Natural killer cell (primary cell): ENCODE measurements at regions not wholly inside any gene's neighbourhood (a gene's known extent, or its start where the extent isn't known, plus 50 kb on each side); places are given as distances from the start of the nearest gene placed in this dataset.

Source experiments
- ATAC-seq, 3 donors: fragments of 150-1000 bp in 2 of 3; fragments of 200-7000 bp in 1 of 3; cut with Tn5 transposase; 1 replicate in 1 of 3; 2 replicates in 2 of 3; pipeline ENCODE4 v1.10.0; 2021; ENCODE audit warnings: mild to moderate bottlenecking in 2 of 3, moderate library complexity in 2 of 3
- DNase-seq, 2 donors: peaks; one replicate each; pipeline versions ENCODE4 v3.0.0 to v3.0.0-alpha.2; 2013 to 2021; ENCODE audit warnings: mixed read lengths in 1 of 2
- H3K27ac ChIP-seq: one replicate; pipeline ENCODE4 v1.5.1; 2013; ENCODE audit warnings: mild to moderate bottlenecking, low read length
- H3K27me3 ChIP-seq: one replicate; pipeline ENCODE4 v1.6.1; 2013; ENCODE audit warnings: low read length; ENCODE audit not compliant: control insufficient read depth, insufficient read depth
- H3K36me3 ChIP-seq: one replicate; pipeline ENCODE4 v1.6.1; 2013; ENCODE audit warnings: low read length; ENCODE audit not compliant: control insufficient read depth, insufficient read depth
- H3K4me1 ChIP-seq: one replicate; pipeline ENCODE4 v1.6.1; 2013; ENCODE audit warnings: low read length; ENCODE audit not compliant: control insufficient read depth, insufficient read depth
- H3K4me3 ChIP-seq: one replicate; pipeline ENCODE4 v1.5.1; 2013; ENCODE audit warnings: low read length
- H3K9me3 ChIP-seq: one replicate; pipeline ENCODE4 v1.6.1; 2013; ENCODE audit warnings: low read length; ENCODE audit not compliant: control insufficient read depth, insufficient read depth
- H3K27ac Mint-ChIP-seq, 2 donors: one replicate each; pipeline ENCODE4 v1.8.0; 2022; ENCODE audit warnings: mild to moderate bottlenecking in 2 of 2, mixed read lengths in 2 of 2, moderate library complexity in 1 of 2
- H3K27me3 Mint-ChIP-seq, 2 donors: one replicate each; pipeline ENCODE4 v1.8.0; 2022; ENCODE audit warnings: low read depth in 2 of 2, mixed read lengths in 2 of 2
- H3K36me3 Mint-ChIP-seq: one replicate; pipeline ENCODE4 v1.8.0; 2022; ENCODE audit warnings: mixed read lengths
- H3K4me1 Mint-ChIP-seq, 2 donors: one replicate each; pipeline ENCODE4 v1.8.0; 2022; ENCODE audit warnings: mixed read lengths in 2 of 2
- H3K4me3 Mint-ChIP-seq: one replicate; pipeline ENCODE4 v1.8.0; 2022; ENCODE audit warnings: mild to moderate bottlenecking, moderate library complexity, mixed read lengths
- H3K9me3 Mint-ChIP-seq, 2 donors: one replicate each; pipeline ENCODE4 v1.8.0; 2022; ENCODE audit warnings: mixed read lengths in 2 of 2
- WGBS: methylation state at CpG from one replicate; pipeline ENCODE4 v1.1.7; 2013; ENCODE audit warnings: missing lambda C conversion rate; ENCODE audit not compliant: insufficient coverage; 5-methylcytosine and 5-hydroxymethylcytosine counted together
- intact Hi-C: fragments of 100-400 bp; cut with micrococcal nuclease; formaldehyde crosslinking; loops from one replicate; pipeline ENCODE4 v1.14.2; 2022
- TF ChIP-seq, protein P1 (sequence below): fragments of 200-600 bp; IDR thresholded peaks from one replicate; pipeline ENCODE4 v1.8.0; 2022; ENCODE audit warnings: antibody characterized with exemption

GRCh38 chr1:218967254-218967653, 206.4 kb upstream of the LYPLAL1 start:
- Histone ChIP-seq H3K27ac (no peak overlapping the region), H3K27me3 (no peaks in the 10 kb centered on the region), H3K4me1 (no peaks in the 10 kb centered on the region), H3K36me3 (no peaks in the 10 kb centered on the region), H3K9me3 (no peaks in the 10 kb centered on the region), H3K4me3 (no peak overlapping the region)
- Mint-ChIP-seq H3K27ac (no peak overlapping the region), H3K36me3 (no peaks in the 10 kb centered on the region), H3K4me3 (no peak overlapping the region), H3K9me3 (peaks cover 3 to 9% of the 10 kb centered on the region in 2 donors), H3K27me3 (no peaks in the 10 kb centered on the region), H3K4me1 (no peaks in the 10 kb centered on the region)
- ATAC-seq (no peak), DNase-seq (no peak)
- TF ChIP-seq, protein P1, sequence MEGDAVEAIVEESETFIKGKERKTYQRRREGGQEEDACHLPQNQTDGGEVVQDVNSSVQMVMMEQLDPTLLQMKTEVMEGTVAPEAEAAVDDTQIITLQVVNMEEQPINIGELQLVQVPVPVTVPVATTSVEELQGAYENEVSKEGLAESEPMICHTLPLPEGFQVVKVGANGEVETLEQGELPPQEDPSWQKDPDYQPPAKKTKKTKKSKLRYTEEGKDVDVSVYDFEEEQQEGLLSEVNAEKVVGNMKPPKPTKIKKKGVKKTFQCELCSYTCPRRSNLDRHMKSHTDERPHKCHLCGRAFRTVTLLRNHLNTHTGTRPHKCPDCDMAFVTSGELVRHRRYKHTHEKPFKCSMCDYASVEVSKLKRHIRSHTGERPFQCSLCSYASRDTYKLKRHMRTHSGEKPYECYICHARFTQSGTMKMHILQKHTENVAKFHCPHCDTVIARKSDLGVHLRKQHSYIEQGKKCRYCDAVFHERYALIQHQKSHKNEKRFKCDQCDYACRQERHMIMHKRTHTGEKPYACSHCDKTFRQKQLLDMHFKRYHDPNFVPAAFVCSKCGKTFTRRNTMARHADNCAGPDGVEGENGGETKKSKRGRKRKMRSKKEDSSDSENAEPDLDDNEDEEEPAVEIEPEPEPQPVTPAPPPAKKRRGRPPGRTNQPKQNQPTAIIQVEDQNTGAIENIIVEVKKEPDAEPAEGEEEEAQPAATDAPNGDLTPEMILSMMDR, result no peak
- intact Hi-C loops, result no loop called here
- WGBS, result 75% methylated on average over 1 of the region's 2 CpGs

GRCh38 chr1:218967836-218968235, 205.8 kb upstream of the LYPLAL1 start:
- WGBS, result 90% methylated on average over 2 of the region's 2 CpGs
- no peaks in the 10 kb centered on the region for H3K36me3 Mint-ChIP-seq
- Histone ChIP-seq H3K27me3 (no peaks in the 10 kb centered on the region), H3K9me3 (peaks cover 2% of the 10 kb centered on the region), H3K4me3 (no peak overlapping the region), H3K4me1 (no peaks in the 10 kb centered on the region), H3K27ac (no peak overlapping the region), H3K36me3 (no peaks in the 10 kb centered on the region)
- no peaks in the 10 kb centered on the region for H3K27me3 Mint-ChIP-seq
- intact Hi-C loops, result no loop called here
- H3K4me1 Mint-ChIP-seq, result no peaks in the 10 kb centered on the region
- H3K27ac Mint-ChIP-seq, result no peak overlapping the region
- no peak overlapping the region for H3K4me3 Mint-ChIP-seq
- peaks cover 6 to 12% of the 10 kb centered on the region in 2 donors for H3K9me3 Mint-ChIP-seq
- ATAC-seq, result no peak
- no peak for DNase-seq
- TF ChIP-seq, protein P1, result no peak

DNA sequence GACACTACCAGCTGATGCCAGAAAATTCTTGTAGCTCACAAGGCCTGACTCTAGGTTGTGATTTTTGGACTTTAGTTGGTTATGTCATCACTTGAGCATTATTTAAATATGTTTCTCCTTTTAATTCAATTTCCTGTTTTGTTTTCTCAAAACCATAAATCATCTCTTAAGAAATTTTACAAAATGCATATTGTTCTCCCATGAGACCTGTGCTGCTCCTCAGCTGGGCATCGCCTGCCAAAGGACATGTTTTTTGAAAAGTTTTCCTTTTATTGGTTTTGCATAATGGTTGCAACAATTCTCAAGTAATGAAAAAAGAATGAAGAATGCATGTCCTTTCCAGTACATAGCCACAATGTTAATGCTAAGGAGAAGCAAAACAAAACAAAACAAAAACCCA, 204.7 kb upstream of the LYPLAL1 start:
- Mint-ChIP-seq H3K27ac (no peak overlapping the region), H3K4me1 (no peaks in the 10 kb centered on the region), H3K27me3 (no peaks in the 10 kb centered on the region), H3K36me3 (no peaks in the 10 kb centered on the region), H3K9me3 (peaks cover 6 to 10% of the 10 kb centered on the region in 2 donors), H3K4me3 (no peak overlapping the region)
- Histone ChIP-seq H3K27me3 (no peaks in the 10 kb centered on the region), H3K27ac (no peak overlapping the region), H3K4me1 (no peaks in the 10 kb centered on the region), H3K36me3 (no peaks in the 10 kb centered on the region), H3K4me3 (no peak overlapping the region), H3K9me3 (peaks cover 6% of the 10 kb centered on the region)
- ATAC-seq (no peak), DNase-seq (no peak)
- 100% methylated on average over 1 of the region's 1 CpG for WGBS
- intact Hi-C loops, result no loop called here
- TF ChIP-seq, protein P1, result no peak

DNA sequence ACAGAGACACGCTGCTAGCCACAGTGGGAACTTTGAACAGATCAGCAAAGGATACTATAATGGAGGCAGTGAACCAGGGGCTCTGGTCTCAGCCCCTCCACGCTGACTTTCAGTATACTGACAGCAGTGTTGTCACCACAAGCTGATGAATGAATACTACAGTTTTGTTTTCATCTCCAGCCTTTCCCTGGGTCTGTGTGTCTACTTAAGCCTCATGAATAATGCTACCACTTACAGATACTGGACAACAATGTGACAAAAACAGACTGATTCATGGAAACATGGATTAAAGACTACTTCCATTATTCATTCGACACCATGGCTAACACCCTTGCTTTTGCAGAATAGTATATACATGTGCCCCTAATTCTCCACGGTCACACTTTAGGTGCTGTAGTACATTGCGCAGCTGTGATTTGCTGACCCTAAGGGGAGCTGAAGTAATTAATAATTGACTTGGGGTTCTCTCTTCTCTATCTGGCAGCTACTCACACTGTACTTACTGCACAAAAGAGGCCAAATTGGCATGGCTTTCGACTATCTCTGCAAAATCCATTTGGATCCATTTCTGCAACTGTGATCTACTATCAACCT, 203.2 kb upstream of the LYPLAL1 start:
- H3K36me3 Mint-ChIP-seq, result no peaks in the 10 kb centered on the region

More for the DNA sequence above, 203.2 kb upstream of the LYPLAL1 start:
- intact Hi-C loops, result no loop called here
- Mint-ChIP-seq H3K4me1 (no peaks in the 10 kb centered on the region), H3K4me3 (no peak overlapping the region), H3K9me3 (peaks cover 3 to 7% of the 10 kb centered on the region in 2 donors), H3K27ac (no peak overlapping the region), H3K27me3 (no peaks in the 10 kb centered on the region)
- Histone ChIP-seq H3K9me3 (peaks cover 6% of the 10 kb centered on the region), H3K27ac (no peak overlapping the region), H3K4me1 (no peaks in the 10 kb centered on the region), H3K27me3 (no peaks in the 10 kb centered on the region), H3K36me3 (no peaks in the 10 kb centered on the region), H3K4me3 (no peak overlapping the region)
- ATAC-seq, result no peak
- 77% methylated on average over 5 of the region's 6 CpGs for WGBS
- TF ChIP-seq, protein P1, result no peak
- no peak for DNase-seq
